ENCODE measurements at regions not wholly inside any gene's neighbourhood (a gene's known extent, or its start where the extent isn't known, plus 50 kb on each side); places are given as distances from the start of the nearest gene placed in this dataset.

DNA sequence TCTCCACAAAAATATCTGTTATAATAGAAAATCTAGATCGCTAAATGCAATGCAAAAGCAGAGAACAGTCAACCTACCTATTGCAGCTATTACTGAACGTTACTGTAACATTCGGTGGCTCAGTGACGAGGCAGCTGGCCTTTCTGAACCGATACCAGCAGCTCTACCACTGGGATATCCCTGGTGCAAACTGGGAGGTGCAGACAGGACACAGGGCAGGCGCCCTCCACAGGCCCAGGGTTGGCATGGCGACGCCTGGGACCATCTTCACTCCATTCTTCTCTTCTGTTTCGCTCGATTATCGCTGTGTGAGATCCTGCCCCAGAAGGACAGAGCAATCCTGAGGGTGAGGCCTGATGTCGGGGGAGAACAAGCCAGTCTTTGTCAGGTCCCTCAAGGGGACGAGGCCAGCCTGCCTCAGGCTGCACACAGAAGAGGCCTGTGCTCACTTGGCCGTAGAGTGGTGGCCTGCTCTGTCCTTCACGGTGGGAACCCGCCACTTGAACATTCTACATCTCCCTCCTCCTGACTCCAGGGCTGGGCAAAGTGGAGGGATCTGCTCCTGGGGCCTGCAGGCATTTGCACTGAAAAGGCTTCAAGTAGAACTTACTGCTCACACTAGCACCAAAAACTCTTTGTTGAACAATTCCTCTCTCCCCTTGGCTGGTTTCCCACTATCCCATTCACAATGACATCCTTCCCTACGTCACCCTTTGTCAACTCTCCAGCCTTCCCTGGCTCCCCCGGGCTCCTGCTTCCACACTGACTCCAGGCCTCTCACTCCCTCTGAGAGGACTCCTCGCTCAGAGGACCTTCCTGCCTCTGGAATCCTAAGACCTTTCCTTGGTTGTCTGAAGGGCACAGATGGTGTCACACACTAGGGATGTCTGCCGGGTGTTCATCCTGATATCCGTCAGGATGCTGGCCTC, 49.7 kb downstream of the CYRIA start:
- Mint-ChIP-seq H3K27me3 (ENCODE audit: low read depth) (peaks cover 7% of the 10 kb centered on the region), H3K4me1 (ENCODE audit: low read depth) (no peaks in the 10 kb centered on the region), H3K4me3 (ENCODE audit: low read depth) (no peak overlapping the region), H3K27ac (no peak overlapping the region), H3K9me3 (no peaks in the 10 kb centered on the region), H3K36me3 (ENCODE audit: low read depth) (no peaks in the 10 kb centered on the region)
- intact Hi-C loops (cut with micrococcal nuclease) = no loop called here
- no peak for DNase-seq (ENCODE audit: low spot score)

- intact Hi-C loops (cut with micrococcal nuclease) = no loop called here
- Mint-ChIP-seq H3K4me1 (ENCODE audit: low read depth) (no peaks in the 10 kb centered on the region), H3K27ac (no peak overlapping the region), H3K36me3 (ENCODE audit: low read depth) (no peaks in the 10 kb centered on the region), H3K4me3 (ENCODE audit: low read depth) (no peak overlapping the region), H3K27me3 (ENCODE audit: low read depth) (peaks cover 4% of the 10 kb centered on the region), H3K9me3 (no peaks in the 10 kb centered on the region)
- DNase-seq (ENCODE audit: low spot score) = no peak
Measured at GRCh38 chr2:16615246-16615645, 50.4 kb downstream of the CYRIA start.

GRCh38 chr2:16614314-16614860, 51.2 kb downstream of the CYRIA start:
- Mint-ChIP-seq H3K36me3 (ENCODE audit: low read depth) (no peaks in the 10 kb centered on the region), H3K9me3 (no peaks in the 10 kb centered on the region), H3K27me3 (ENCODE audit: low read depth) (peaks cover 2% of the 10 kb centered on the region), H3K27ac (no peak overlapping the region), H3K4me1 (ENCODE audit: low read depth) (peaks cover 3% of the 10 kb centered on the region), H3K4me3 (ENCODE audit: low read depth) (no peak overlapping the region)
- DNase-seq (ENCODE audit: low spot score) = no peak
- intact Hi-C loops (cut with micrococcal nuclease) = no loop called here

- Mint-ChIP-seq H3K9me3 (no peaks in the 10 kb centered on the region), H3K4me1 (ENCODE audit: low read depth) (peaks cover 9% of the 10 kb centered on the region), H3K27me3 (ENCODE audit: low read depth) (peaks cover 2% of the 10 kb centered on the region), H3K36me3 (ENCODE audit: low read depth) (no peaks in the 10 kb centered on the region), H3K27ac (no peak overlapping the region), H3K4me3 (ENCODE audit: low read depth) (no peak overlapping the region)
- DNase-seq (ENCODE audit: low spot score) = no peak
- intact Hi-C loops (cut with micrococcal nuclease) = loop anchor here (1.0 kb wide), 1 partner anchor 144 kb away; no protein-coding TSS in a partner anchor
Measured at GRCh38 chr2:16613539-16614011, 52.1 kb downstream of the CYRIA start.

- Mint-ChIP-seq H3K27me3 (ENCODE audit: low read depth) (peaks cover 2% of the 10 kb centered on the region), H3K27ac (no peak overlapping the region), H3K4me3 (ENCODE audit: low read depth) (no peak overlapping the region), H3K4me1 (ENCODE audit: low read depth) (peaks cover 12% of the 10 kb centered on the region), H3K36me3 (ENCODE audit: low read depth) (no peaks in the 10 kb centered on the region), H3K9me3 (no peaks in the 10 kb centered on the region)
- intact Hi-C loops (cut with micrococcal nuclease) = no loop called here
- no peak for DNase-seq (ENCODE audit: low spot score)
Measured at GRCh38 chr2:16612490-16612889, 53.1 kb downstream of the CYRIA start.

- H3K27me3 Mint-ChIP-seq (ENCODE audit: low read depth) = peaks cover 2% of the 10 kb centered on the region
- H3K9me3 Mint-ChIP-seq = no peaks in the 10 kb centered on the region
- intact Hi-C loops (cut with micrococcal nuclease) = loop anchor here (1.0 kb wide), 3 partner anchors 56 to 670 kb away; no protein-coding TSS in a partner anchor
- H3K27ac Mint-ChIP-seq = no peak overlapping the region
- DNase-seq (ENCODE audit: low spot score) = no peak
- H3K4me3 Mint-ChIP-seq (ENCODE audit: low read depth) = no peak overlapping the region
- H3K4me1 Mint-ChIP-seq (ENCODE audit: low read depth) = peaks cover 12% of the 10 kb centered on the region
- H3K36me3 Mint-ChIP-seq (ENCODE audit: low read depth) = no peaks in the 10 kb centered on the region
Measured at GRCh38 chr2:16609786-16610185, 55.8 kb downstream of the CYRIA start.

DNA sequence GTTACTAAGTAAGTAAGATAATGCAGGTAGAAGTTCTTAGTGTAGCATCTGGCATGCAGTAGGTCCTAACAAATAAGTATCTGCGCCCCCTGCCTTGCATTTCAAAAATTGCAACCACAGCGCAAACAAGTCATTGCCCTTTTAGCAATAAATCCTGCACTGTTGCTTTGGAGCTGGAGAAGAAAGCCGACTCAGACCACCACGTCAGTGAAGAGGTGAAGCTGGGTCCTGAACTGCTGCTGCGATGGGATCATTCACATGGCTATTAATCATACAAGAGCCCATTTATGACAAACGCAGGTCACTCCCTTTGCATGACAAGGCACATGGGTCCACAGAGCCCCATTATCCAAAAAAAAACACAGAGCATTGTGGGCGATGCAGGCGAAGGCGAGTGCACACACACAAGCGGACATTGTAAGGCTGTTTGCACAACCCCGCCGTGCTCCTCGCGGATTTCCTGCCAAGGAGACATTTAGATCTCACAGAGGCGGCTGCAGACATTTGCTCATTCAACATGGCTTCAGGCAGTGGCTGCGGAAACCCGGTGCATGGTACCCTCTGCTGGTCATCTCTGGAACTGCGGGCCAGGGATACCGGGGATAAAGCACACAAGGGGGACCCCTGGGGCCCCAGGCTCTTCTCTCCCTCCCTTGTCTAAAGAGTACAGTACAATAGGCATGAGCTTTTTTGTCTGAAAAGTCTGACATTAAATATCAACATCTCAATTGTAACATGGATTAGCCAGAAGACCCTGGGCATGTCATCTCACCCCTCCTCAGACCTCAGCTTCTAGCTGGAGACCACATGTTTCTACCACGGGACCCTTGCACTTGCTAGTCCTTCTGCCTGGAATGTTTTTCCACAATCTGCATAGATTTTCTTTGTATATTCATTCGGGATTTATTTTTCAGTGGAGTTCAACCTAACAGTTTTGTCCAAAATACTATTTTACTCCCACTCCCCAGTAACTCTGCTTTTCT, 56.7 kb downstream of the CYRIA start:
- Mint-ChIP-seq H3K4me1 (ENCODE audit: low read depth) (peaks cover 12% of the 10 kb centered on the region), H3K36me3 (ENCODE audit: low read depth) (no peaks in the 10 kb centered on the region), H3K27me3 (ENCODE audit: low read depth) (no peaks in the 10 kb centered on the region), H3K4me3 (ENCODE audit: low read depth) (peak overlapping the region; percentile 79), H3K9me3 (no peaks in the 10 kb centered on the region), H3K27ac (peak overlapping the region; percentile 49)
- DNase-seq (ENCODE audit: low spot score) = peak; percentile 79
- intact Hi-C loops (cut with micrococcal nuclease) = loop anchor here (1.0 kb wide), 4 partner anchors 56 to 670 kb away; no protein-coding TSS in a partner anchor

DNA sequence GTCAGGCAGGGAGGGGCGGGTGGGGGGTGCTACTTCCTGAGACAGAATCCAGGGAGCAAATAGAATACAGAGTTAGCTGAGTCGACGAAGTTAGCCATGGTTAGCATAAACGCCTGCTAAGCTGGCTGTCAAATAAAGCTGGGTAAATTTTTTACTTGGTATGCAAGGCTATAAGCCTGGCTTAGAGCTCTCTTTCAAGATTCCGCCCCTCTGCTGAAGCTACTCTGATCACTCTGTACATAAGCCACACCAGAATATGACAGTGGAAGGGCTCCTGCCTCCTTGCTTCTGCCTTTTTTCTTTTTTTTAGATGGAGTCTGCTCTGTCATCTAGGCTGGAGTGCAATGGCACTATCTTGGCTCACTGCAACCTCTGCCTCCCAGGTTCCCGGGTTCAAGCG, 58.3 kb downstream of the CYRIA start:
- intact Hi-C loops (cut with micrococcal nuclease) = no loop called here
- Mint-ChIP-seq H3K27me3 (ENCODE audit: low read depth) (no peaks in the 10 kb centered on the region), H3K27ac (no peak overlapping the region)

GRCh38 chr2:16604236-16604635, 61.4 kb downstream of the CYRIA start:
- no peak overlapping the region for H3K4me3 Mint-ChIP-seq (ENCODE audit: low read depth)
- no peak overlapping the region for H3K27ac Mint-ChIP-seq
- peaks cover 8% of the 10 kb centered on the region for H3K4me1 Mint-ChIP-seq (ENCODE audit: low read depth)
- no peaks in the 10 kb centered on the region for H3K36me3 Mint-ChIP-seq (ENCODE audit: low read depth)
- H3K9me3 Mint-ChIP-seq = no peaks in the 10 kb centered on the region
- intact Hi-C loops (cut with micrococcal nuclease) = no loop called here
- peaks cover 1% of the 10 kb centered on the region for H3K27me3 Mint-ChIP-seq (ENCODE audit: low read depth)
- no peak for DNase-seq (ENCODE audit: low spot score)

More for the DNA sequence above, 58.3 kb downstream of the CYRIA start:
- H3K4me1 Mint-ChIP-seq (ENCODE audit: low read depth) = peaks cover 12% of the 10 kb centered on the region
- no peak for DNase-seq (ENCODE audit: low spot score)
- no peaks in the 10 kb centered on the region for H3K36me3 Mint-ChIP-seq (ENCODE audit: low read depth)
- H3K9me3 Mint-ChIP-seq = no peaks in the 10 kb centered on the region
- no peak overlapping the region for H3K4me3 Mint-ChIP-seq (ENCODE audit: low read depth)

- H3K27me3 Mint-ChIP-seq (ENCODE audit: low read depth) = peaks cover 2% of the 10 kb centered on the region
- no peak for DNase-seq (ENCODE audit: low spot score)
- H3K27ac Mint-ChIP-seq = no peak overlapping the region
- intact Hi-C loops (cut with micrococcal nuclease) = no loop called here
- H3K9me3 Mint-ChIP-seq = no peaks in the 10 kb centered on the region
- H3K4me1 Mint-ChIP-seq (ENCODE audit: low read depth) = no peaks in the 10 kb centered on the region
- H3K4me3 Mint-ChIP-seq (ENCODE audit: low read depth) = no peak overlapping the region
- no peaks in the 10 kb centered on the region for H3K36me3 Mint-ChIP-seq (ENCODE audit: low read depth)
Measured at GRCh38 chr2:16591370-16591933, 74.2 kb downstream of the CYRIA start.

GRCh38 chr2:16589465-16589864, 76.2 kb downstream of the CYRIA start:
- H3K4me1 Mint-ChIP-seq (ENCODE audit: low read depth) = no peaks in the 10 kb centered on the region
- H3K27me3 Mint-ChIP-seq (ENCODE audit: low read depth) = peaks cover 2% of the 10 kb centered on the region

DNA sequence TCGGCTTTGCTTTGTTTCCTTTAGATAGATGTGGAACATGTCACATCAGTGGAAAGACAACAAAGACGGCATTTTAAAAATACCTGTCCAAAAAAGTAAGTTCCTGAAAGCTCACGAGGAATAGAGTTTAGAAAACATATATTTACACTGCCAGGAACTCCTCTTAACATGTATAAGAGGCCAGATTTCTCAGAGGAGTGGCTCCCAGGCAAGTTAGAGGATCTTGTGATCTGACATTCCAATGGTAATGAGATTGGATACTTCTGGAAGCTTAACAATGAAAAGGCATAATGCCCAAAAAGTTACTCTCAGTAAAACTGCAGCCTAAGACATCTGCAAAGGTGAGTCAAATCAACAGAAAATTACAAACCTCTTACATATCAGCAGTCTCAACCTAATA, 77.1 kb downstream of the CYRIA start:
- DNase-seq (ENCODE audit: low spot score) = no peak
- Mint-ChIP-seq H3K9me3 (no peaks in the 10 kb centered on the region), H3K4me1 (ENCODE audit: low read depth) (no peaks in the 10 kb centered on the region), H3K36me3 (ENCODE audit: low read depth) (no peaks in the 10 kb centered on the region), H3K27ac (no peak overlapping the region), H3K4me3 (ENCODE audit: low read depth) (no peak overlapping the region), H3K27me3 (ENCODE audit: low read depth) (peaks cover 2% of the 10 kb centered on the region)
- intact Hi-C loops (cut with micrococcal nuclease) = no loop called here

More at GRCh38 chr2:16589465-16589864, 76.2 kb downstream of the CYRIA start:
- DNase-seq (ENCODE audit: low spot score) = no peak
- Mint-ChIP-seq H3K27ac (no peak overlapping the region), H3K36me3 (ENCODE audit: low read depth) (no peaks in the 10 kb centered on the region), H3K9me3 (no peaks in the 10 kb centered on the region), H3K4me3 (ENCODE audit: low read depth) (no peak overlapping the region)
- intact Hi-C loops (cut with micrococcal nuclease) = no loop called here

Measured in activated T-helper 2 cell treated with anti-CD3 and anti-CD28 coated beads, Interferon-gamma antibody, Interleukin-2, Interleukin-4, amounts not matched to agents 10 μg/mL and 5 μg/mL and 100 μg/mL, durations not matched to agents 14 hours and 24 hours and 36 hours (primary cell).